GM21447 (cell line): ENCODE measurements at regions not wholly inside any gene's neighbourhood (a gene's known extent, or its start where the extent isn't known, plus 50 kb on each side); places are given as distances from the start of the nearest gene placed in this dataset.

Experiments used
- ATAC-seq: cut with Tn5 transposase; IDR thresholded peaks from one replicate; pipeline ENCODE4 v1.9.1; 2021; ENCODE audit not compliant: unreplicated experiment

- ATAC-seq = no peak
Measured at GRCh38 chr10:83352588-83352987, 786.7 kb upstream of the GHITM start.

GRCh38 chr10:83354456-83354855, 784.9 kb upstream of the GHITM start:
- ATAC-seq = no peak

GRCh38 chr10:83357004-83357403, 782.3 kb upstream of the GHITM start:
- ATAC-seq = no peak

- no peak for ATAC-seq
Measured at GRCh38 chr10:83357627-83358026, 781.7 kb upstream of the GHITM start.

GRCh38 chr10:83367036-83367435, 772.3 kb upstream of the GHITM start:
- no peak for ATAC-seq

GRCh38 chr10:83371696-83372490, 767.4 kb upstream of the GHITM start:
- ATAC-seq = no peak

- no peak for ATAC-seq
Measured at GRCh38 chr10:83372646-83373045, 766.7 kb upstream of the GHITM start.

- ATAC-seq = no peak
Measured at GRCh38 chr10:83373671-83374070, 765.6 kb upstream of the GHITM start.

GRCh38 chr10:83374741-83375140, 764.6 kb upstream of the GHITM start:
- ATAC-seq = no peak

GRCh38 chr10:83375274-83375673, 764.0 kb upstream of the GHITM start:
- ATAC-seq = no peak

- no peak for ATAC-seq
Measured at GRCh38 chr10:83397806-83398205, 741.5 kb upstream of the GHITM start.

- no peak for ATAC-seq
Measured at GRCh38 chr10:83410570-83410969, 728.7 kb upstream of the GHITM start.

- no peak for ATAC-seq
Measured at GRCh38 chr10:83425306-83425705, 714.0 kb upstream of the GHITM start.

GRCh38 chr10:83427101-83427500, 712.2 kb upstream of the GHITM start:
- no peak for ATAC-seq

- ATAC-seq = no peak
Measured at GRCh38 chr10:83432261-83433045, 706.9 kb upstream of the GHITM start.

GRCh38 chr10:83433705-83434104, 705.6 kb upstream of the GHITM start:
- ATAC-seq = no peak

GRCh38 chr10:83448013-83448412, 691.3 kb upstream of the GHITM start:
- no peak for ATAC-seq

- no peak for ATAC-seq
Measured at GRCh38 chr10:83458611-83459010, 680.7 kb upstream of the GHITM start.

- no peak for ATAC-seq
Measured at GRCh38 chr10:83459124-83459523, 680.2 kb upstream of the GHITM start.

- no peak for ATAC-seq
Measured at GRCh38 chr10:83469728-83470331, 669.5 kb upstream of the GHITM start.

- ATAC-seq = no peak
Measured at GRCh38 chr10:83476211-83476610, 663.1 kb upstream of the GHITM start.

GRCh38 chr10:83489161-83489560, 650.1 kb upstream of the GHITM start:
- no peak for ATAC-seq
